IPS DF 4.7 (cell line): ENCODE measurements at regions not wholly inside any gene's neighbourhood (a gene's known extent, or its start where the extent isn't known, plus 50 kb on each side); places are given as distances from the start of the nearest gene placed in this dataset.
"Not testable (repeated sequence)": the region's sequence is repeated elsewhere in the genome, so short reads cannot be mapped to it uniquely, and the experiment has no call there.

Experiments
- DNase-seq: peaks from one replicate; pipeline ENCODE4 v3.0.0-alpha.2; 2013; ENCODE audit warnings: low spot score; ENCODE audit errors: extremely low read depth

DNA sequence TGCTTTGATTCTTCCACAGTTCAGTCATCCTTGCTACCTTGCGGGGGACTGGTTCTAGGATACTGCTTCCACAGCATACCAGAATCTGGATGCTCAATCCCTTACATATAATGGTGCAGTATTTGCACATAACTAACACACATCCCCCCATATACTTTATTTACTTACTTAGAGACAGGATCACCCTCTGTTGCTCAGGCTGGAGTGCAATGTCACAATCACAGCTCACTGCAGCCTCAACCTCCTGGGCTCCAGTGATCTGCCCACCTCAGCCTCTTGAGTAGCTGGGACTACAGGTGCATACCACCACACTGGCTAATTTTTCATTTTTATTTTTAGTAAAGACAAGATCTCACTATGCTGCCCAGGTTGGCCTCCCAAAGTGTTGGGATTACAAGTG is 112.2 kb downstream of the GOSR1 start:
- no peak for DNase-seq

DNA sequence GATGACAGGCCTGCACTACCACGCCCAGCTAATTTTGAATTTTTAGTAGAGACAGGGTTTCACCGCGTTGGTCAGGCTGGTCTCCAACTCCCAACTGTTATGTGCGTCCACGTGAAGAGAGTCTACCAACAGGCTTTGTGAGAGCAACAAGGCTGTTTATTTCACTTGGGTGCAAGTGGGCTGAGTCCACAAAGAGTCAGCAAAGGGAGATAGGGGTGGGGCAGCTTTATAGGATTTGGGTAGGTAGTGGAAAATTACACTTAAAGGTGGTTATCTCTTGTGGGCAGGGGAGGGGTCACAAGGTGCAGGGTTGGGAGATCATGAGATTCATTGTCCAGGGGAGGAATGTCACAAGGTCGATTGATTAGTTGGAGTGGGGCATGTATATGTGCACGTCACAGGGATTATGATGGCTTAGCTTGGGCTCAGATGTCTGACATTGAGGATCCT is 111.6 kb downstream of the GOSR1 start:
- no peak for DNase-seq

DNA sequence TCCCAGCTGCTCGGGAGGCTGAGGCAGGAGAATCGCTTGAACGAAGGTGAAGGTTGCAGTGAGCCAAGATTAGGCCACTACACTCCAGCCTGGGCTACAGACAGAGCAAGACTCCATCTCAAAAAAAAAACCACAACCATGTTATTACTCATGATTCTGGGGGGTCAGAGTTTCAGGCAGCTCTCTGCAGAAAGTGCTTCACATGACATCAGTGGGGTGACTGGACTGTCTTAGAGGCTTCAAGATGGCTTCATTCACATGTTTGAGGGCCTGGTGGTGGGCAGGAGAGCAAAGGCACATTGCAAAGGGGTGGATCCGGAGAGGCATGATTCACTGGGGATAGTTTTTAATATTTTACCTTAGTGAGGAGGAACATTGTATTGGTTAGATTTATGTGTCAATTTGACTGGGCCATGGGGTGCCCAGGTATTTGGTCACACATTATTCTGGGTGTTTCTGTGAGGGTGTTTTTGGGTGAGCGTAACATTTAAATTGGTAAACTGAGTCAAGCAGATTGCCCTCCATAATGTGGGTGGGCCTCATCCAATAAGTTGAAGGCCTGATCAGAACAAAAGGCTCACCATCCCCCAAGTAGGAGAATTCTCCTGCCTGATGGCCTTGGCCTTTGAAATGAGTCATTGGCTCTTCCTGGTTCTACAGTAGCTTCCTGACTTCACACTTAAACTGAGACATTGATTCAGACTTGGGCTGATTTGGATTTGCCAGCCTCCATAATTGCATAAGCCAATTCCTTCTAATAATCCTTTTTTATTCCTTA is 109.8 kb downstream of the GOSR1 start:
- no peak for DNase-seq

DNA sequence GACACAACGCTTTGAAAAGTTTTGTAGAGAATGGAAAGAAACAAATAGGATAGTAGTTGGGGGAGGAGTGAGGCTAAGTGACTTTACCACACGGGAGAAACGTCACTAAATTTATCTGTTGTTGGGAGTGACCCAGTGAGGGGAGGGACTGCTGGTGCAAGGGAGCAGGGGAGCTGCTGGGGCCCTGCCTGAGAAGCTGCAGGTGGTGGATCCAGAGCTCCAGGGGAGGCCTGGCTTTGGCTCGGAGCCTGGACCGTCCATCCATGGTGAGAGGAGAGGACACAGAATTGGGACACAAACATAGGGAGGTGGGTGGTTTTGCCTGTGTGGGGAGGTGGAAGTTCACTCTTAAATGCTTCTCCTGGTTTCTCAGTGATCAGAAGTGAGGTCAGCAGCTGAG is 107.6 kb downstream of the GOSR1 start:
- DNase-seq: no peak

DNA sequence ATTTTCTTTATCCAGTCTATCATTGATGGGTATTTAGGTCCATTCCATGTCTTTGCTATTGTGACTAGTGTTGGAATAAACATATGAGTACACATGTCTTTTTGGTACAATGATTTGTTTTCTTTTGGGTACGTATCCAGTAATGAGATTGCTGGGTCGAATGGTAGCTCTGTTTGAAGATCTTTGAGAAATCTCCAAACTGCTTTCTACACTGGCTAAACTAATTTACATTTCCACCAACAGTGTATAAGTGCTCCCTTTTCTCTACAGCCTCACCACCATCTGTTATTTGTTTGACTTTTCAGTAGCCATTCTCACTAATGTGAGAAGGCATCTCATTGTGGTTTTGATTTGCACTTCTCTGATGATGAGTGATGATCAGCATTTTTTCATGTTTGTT is 103.7 kb downstream of the GOSR1 start:
- DNase-seq: no peak

DNA sequence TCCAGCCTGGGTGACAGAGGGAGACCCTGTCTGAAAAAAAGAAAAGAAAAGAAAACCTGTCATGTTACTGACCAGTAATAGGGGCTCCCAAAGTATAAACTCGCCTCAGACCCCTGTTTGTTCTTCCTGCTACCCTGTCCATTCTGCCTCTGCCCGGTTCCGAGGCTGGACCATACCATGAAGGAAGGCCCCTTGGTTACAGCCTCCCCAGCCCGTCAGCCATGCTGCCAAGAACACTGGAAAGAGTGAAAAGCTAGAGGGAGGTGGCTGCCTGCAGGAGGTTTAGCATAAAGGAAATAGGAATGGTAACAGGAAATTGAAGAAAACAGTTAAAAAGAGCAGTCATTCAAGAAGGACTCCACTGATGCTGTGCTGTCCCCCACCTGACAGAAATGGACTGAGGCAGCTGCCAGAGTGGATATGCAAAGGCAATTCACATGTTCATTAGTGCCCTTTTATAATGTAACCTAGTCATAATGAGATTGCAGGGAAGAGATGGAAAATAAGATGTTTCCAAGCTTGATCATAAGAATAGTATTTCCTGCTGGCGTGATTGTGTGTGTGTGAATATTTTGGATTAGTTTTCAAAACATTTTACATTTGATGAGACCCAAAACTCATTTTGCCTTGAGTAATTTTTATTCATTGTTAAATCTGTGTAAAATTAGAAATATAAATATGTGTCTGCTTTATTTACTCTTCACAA is 102.6 kb downstream of the GOSR1 start:
- DNase-seq: no peak

DNA sequence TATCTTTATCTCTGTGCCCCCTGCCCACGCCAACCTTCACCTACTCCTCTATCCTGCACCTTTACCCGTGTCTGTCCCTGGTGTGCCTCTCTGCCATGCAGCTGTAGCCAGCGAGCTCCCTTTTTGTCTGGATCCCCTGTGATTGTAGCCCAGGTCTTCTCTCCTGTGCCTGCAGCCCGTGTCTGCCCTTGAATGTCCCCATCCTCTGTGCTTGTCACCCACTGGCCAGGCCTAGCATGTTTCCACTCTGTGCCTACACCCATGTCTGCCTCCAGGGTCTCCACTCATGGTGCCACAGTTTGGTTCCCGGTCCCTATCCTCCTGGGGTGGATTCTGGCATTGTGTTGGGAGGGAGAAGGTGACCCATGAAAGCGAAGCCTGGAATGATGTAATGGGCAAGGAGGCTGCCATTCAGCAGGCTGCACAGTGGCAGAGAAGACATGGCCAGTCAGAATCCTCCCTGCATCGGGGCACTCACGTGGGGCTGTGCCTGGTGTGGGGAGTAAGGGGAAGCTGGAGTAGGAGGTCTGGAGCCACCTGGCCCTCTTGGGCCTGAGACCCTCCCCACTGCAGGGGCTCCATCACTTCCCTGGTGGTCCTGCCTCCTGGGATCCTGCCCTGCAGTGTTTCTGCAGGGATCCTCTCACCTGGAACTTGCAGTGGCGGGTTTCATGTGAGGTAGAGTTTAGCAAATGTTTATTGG is 101.0 kb downstream of the GOSR1 start:
- not testable (repeated sequence) for DNase-seq
